ENCODE measurements at regions not wholly inside any gene's neighbourhood (a gene's known extent, or its start where the extent isn't known, plus 50 kb on each side); places are given as distances from the start of the nearest gene placed in this dataset.

DNA sequence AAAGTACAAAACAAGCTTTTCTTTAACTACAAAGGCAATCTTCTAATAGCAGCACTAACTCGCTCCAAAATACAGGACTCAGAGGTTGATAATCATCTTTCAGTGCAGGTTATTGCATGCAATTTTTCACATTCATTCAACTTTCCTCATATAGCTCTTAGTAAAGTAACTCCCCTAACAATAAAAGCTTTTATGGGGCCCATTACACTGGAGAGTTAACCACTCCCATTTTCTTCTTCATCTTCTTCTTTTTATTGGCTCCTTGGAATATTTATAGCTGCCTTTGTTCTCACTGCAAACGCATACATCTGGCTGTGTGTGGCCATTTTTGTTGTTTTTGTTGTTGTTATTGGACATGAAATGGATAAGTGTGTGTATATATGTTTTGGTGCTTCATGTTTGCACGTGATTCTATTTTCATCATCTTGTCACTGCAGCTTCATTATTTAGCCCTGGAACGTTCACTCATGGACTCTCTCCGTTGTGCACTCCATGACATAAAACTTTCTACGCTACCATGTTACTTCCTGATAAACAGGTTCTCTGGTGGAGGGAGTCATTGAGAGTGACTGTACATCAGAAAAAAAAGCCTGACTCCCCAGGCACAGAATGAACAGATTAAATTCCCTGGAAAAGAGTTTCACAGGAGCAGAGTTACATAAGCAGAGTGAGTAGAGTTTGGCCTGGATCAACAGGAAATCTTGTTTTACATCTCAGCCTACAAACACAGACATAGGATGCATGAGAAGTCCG lies 236.4 kb upstream of the SP4 start:
- TF ChIP-seq, protein P1, sequence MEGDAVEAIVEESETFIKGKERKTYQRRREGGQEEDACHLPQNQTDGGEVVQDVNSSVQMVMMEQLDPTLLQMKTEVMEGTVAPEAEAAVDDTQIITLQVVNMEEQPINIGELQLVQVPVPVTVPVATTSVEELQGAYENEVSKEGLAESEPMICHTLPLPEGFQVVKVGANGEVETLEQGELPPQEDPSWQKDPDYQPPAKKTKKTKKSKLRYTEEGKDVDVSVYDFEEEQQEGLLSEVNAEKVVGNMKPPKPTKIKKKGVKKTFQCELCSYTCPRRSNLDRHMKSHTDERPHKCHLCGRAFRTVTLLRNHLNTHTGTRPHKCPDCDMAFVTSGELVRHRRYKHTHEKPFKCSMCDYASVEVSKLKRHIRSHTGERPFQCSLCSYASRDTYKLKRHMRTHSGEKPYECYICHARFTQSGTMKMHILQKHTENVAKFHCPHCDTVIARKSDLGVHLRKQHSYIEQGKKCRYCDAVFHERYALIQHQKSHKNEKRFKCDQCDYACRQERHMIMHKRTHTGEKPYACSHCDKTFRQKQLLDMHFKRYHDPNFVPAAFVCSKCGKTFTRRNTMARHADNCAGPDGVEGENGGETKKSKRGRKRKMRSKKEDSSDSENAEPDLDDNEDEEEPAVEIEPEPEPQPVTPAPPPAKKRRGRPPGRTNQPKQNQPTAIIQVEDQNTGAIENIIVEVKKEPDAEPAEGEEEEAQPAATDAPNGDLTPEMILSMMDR (IDR thresholded peaks at IDR 0.05) = no peak
- no peak for TF ChIP-seq POLR2A (IDR thresholded peaks at IDR 0.05)
- peak; percentile 37 for TF ChIP-seq POLR2AphosphoS5 (IDR thresholded peaks at IDR 0.05)
